Panc1 (cell line): ENCODE measurements at regions not wholly inside any gene's neighbourhood (a gene's known extent, or its start where the extent isn't known, plus 50 kb on each side); places are given as distances from the start of the nearest gene placed in this dataset.

Source experiments
- CTCF ChIP-seq: fragments of 450-650 bp; IDR thresholded peaks from 2 replicates; pipeline ENCODE4 v1.5.1; 2017; ENCODE audit warnings: mild to moderate bottlenecking
- SIN3A ChIP-seq: IDR thresholded peaks from 2 replicates; pipeline ENCODE4 v1.6.1; 2012; ENCODE audit warnings: low read depth, mild to moderate bottlenecking, low read length, moderate library complexity, borderline replicate concordance; ENCODE audit not compliant: insufficient read depth
- TCF7L2 ChIP-seq: IDR thresholded peaks from 2 replicates; pipeline ENCODE4 v1.6.1; 2011; ENCODE audit warnings: mild to moderate bottlenecking, low read depth, low read length, inconsistent platforms

GRCh38 chr16:72475688-72476087, 303.7 kb upstream of the PMFBP1 start:
- TF ChIP-seq CTCF: no peak
- no peak for TF ChIP-seq TCF7L2
- TF ChIP-seq SIN3A: no peak
